ENCODE measurements at regions not wholly inside any gene's neighbourhood (a gene's known extent, or its start where the extent isn't known, plus 50 kb on each side); places are given as distances from the start of the nearest gene placed in this dataset.
"Not testable (repeated sequence)": the region's sequence is repeated elsewhere in the genome, so short reads cannot be mapped to it uniquely, and the experiment has no call there.

DNA sequence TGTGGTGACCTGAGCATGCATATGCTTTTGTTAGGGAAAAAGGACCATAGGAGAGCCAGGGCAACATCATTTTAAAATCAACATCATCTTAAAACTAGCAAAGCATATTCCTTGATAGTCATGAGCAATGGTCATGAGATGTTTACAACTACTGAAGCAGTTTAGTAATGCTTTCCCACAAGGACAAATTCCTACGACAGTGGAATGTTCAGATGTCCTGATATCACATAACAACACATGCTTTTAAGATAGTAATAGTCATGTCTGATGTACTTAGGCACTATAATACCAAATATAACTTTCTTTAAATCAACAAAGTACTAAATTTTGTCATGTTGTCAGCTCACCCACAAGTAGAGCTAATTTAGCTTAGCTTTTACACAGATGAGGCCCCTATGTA lies 370.3 kb downstream of the HTR1B start:
- DNase-seq (ENCODE audit: low read depth in 1 of 2, low spot score in 1 of 2) = no peak
- Histone ChIP-seq H3K27me3 (ENCODE audit: insufficient read depth, poor library complexity, severe bottlenecking) (no peaks in the 10 kb centered on the region), H3K27ac (replicated peaks) (no peak overlapping the region), H3K4me3 (replicated peaks; ENCODE audit: insufficient read depth, low read length) (no peak overlapping the region)
- TF ChIP-seq, protein P1, sequence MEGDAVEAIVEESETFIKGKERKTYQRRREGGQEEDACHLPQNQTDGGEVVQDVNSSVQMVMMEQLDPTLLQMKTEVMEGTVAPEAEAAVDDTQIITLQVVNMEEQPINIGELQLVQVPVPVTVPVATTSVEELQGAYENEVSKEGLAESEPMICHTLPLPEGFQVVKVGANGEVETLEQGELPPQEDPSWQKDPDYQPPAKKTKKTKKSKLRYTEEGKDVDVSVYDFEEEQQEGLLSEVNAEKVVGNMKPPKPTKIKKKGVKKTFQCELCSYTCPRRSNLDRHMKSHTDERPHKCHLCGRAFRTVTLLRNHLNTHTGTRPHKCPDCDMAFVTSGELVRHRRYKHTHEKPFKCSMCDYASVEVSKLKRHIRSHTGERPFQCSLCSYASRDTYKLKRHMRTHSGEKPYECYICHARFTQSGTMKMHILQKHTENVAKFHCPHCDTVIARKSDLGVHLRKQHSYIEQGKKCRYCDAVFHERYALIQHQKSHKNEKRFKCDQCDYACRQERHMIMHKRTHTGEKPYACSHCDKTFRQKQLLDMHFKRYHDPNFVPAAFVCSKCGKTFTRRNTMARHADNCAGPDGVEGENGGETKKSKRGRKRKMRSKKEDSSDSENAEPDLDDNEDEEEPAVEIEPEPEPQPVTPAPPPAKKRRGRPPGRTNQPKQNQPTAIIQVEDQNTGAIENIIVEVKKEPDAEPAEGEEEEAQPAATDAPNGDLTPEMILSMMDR (IDR thresholded peaks at IDR 0.05; ENCODE audit: insufficient read depth, low read length) = no peak
- no peak for TF ChIP-seq SPI1 (IDR thresholded peaks at IDR 0.05; ENCODE audit: borderline replicate concordance, low read depth)
- TF ChIP-seq POLR2AphosphoS5 (IDR thresholded peaks at IDR 0.05; ENCODE audit: low read depth) = no peak
- TF ChIP-seq GABPA (IDR thresholded peaks at IDR 0.05; ENCODE audit: low read depth) = no peak
- TF ChIP-seq, protein P2, sequence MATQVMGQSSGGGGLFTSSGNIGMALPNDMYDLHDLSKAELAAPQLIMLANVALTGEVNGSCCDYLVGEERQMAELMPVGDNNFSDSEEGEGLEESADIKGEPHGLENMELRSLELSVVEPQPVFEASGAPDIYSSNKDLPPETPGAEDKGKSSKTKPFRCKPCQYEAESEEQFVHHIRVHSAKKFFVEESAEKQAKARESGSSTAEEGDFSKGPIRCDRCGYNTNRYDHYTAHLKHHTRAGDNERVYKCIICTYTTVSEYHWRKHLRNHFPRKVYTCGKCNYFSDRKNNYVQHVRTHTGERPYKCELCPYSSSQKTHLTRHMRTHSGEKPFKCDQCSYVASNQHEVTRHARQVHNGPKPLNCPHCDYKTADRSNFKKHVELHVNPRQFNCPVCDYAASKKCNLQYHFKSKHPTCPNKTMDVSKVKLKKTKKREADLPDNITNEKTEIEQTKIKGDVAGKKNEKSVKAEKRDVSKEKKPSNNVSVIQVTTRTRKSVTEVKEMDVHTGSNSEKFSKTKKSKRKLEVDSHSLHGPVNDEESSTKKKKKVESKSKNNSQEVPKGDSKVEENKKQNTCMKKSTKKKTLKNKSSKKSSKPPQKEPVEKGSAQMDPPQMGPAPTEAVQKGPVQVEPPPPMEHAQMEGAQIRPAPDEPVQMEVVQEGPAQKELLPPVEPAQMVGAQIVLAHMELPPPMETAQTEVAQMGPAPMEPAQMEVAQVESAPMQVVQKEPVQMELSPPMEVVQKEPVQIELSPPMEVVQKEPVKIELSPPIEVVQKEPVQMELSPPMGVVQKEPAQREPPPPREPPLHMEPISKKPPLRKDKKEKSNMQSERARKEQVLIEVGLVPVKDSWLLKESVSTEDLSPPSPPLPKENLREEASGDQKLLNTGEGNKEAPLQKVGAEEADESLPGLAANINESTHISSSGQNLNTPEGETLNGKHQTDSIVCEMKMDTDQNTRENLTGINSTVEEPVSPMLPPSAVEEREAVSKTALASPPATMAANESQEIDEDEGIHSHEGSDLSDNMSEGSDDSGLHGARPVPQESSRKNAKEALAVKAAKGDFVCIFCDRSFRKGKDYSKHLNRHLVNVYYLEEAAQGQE (IDR thresholded peaks at IDR 0.05; ENCODE audit: insufficient replicate concordance, low read depth) = no peak

GRCh38 chr6:77089776-77090175 lies 373.5 kb downstream of the HTR1B start:
- no peak for DNase-seq (ENCODE audit: low read depth in 1 of 2, low spot score in 1 of 2)
- Histone ChIP-seq H3K4me3 (replicated peaks; ENCODE audit: insufficient read depth, low read length) (no peak overlapping the region), H3K27me3 (ENCODE audit: insufficient read depth, poor library complexity, severe bottlenecking) (no peaks in the 10 kb centered on the region), H3K27ac (replicated peaks) (no peak overlapping the region)
- TF ChIP-seq GABPA (IDR thresholded peaks at IDR 0.05; ENCODE audit: low read depth) (no peak), POLR2AphosphoS5 (IDR thresholded peaks at IDR 0.05; ENCODE audit: low read depth) (no peak), SPI1 (IDR thresholded peaks at IDR 0.05; ENCODE audit: borderline replicate concordance, low read depth) (no peak)
- TF ChIP-seq, protein P1 (IDR thresholded peaks at IDR 0.05; ENCODE audit: insufficient read depth, low read length) = no peak
- TF ChIP-seq, protein P2 (IDR thresholded peaks at IDR 0.05; ENCODE audit: insufficient replicate concordance, low read depth) = no peak

- not testable (repeated sequence) for H3K27me3 ChIP-seq (ENCODE audit: insufficient read depth, poor library complexity, severe bottlenecking); H3K4me3 ChIP-seq (replicated peaks; ENCODE audit: insufficient read depth, low read length); H3K27ac ChIP-seq (replicated peaks); DNase-seq (ENCODE audit: low read depth in 1 of 2, low spot score in 1 of 2)
Observed at GRCh38 chr6:77087794-77088318, 375.4 kb downstream of the HTR1B start.

GRCh38 chr6:77074037-77074713 lies 389.1 kb downstream of the HTR1B start:
- DNase-seq (ENCODE audit: low read depth in 1 of 2, low spot score in 1 of 2) = no peak
- no peak for TF ChIP-seq GABPA (IDR thresholded peaks at IDR 0.05; ENCODE audit: low read depth)
- TF ChIP-seq, protein P2 (IDR thresholded peaks at IDR 0.05; ENCODE audit: insufficient replicate concordance, low read depth) = no peak
- no peak for TF ChIP-seq SPI1 (IDR thresholded peaks at IDR 0.05; ENCODE audit: borderline replicate concordance, low read depth)
- TF ChIP-seq, protein P1 (IDR thresholded peaks at IDR 0.05; ENCODE audit: insufficient read depth, low read length) = no peak
- no peak for TF ChIP-seq POLR2AphosphoS5 (IDR thresholded peaks at IDR 0.05; ENCODE audit: low read depth)
- no peak overlapping the region for H3K4me3 ChIP-seq (replicated peaks; ENCODE audit: insufficient read depth, low read length)
- H3K27ac ChIP-seq (replicated peaks) = no peak overlapping the region
- no peaks in the 10 kb centered on the region for H3K27me3 ChIP-seq (ENCODE audit: insufficient read depth, poor library complexity, severe bottlenecking)

Data from HL-60 (cell line).